ENCODE measurements at regions not wholly inside any gene's neighbourhood (a gene's known extent, or its start where the extent isn't known, plus 50 kb on each side); places are given as distances from the start of the nearest gene placed in this dataset.

- H3K27ac ChIP-seq = peak overlapping the region; percentile 98
- DNase-seq (ENCODE audit: low spot score) = no peak
- ChIA-PET POLR2A (ENCODE audit: low non-redundant PET) (interaction anchor here (1.8 kb wide), 1 partner anchor 9 kb away, joined by 4 read pairs; no protein-coding TSS in a partner anchor), CTCF (no interaction called here)
- TF ChIP-seq, protein P1, sequence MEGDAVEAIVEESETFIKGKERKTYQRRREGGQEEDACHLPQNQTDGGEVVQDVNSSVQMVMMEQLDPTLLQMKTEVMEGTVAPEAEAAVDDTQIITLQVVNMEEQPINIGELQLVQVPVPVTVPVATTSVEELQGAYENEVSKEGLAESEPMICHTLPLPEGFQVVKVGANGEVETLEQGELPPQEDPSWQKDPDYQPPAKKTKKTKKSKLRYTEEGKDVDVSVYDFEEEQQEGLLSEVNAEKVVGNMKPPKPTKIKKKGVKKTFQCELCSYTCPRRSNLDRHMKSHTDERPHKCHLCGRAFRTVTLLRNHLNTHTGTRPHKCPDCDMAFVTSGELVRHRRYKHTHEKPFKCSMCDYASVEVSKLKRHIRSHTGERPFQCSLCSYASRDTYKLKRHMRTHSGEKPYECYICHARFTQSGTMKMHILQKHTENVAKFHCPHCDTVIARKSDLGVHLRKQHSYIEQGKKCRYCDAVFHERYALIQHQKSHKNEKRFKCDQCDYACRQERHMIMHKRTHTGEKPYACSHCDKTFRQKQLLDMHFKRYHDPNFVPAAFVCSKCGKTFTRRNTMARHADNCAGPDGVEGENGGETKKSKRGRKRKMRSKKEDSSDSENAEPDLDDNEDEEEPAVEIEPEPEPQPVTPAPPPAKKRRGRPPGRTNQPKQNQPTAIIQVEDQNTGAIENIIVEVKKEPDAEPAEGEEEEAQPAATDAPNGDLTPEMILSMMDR (conservative IDR thresholded peaks at IDR 0.05; ENCODE audit: low read depth) = no peak
Observed at GRCh38 chr17:77419095-77419494, 278.3 kb downstream of the SEC14L1 start.

DNA sequence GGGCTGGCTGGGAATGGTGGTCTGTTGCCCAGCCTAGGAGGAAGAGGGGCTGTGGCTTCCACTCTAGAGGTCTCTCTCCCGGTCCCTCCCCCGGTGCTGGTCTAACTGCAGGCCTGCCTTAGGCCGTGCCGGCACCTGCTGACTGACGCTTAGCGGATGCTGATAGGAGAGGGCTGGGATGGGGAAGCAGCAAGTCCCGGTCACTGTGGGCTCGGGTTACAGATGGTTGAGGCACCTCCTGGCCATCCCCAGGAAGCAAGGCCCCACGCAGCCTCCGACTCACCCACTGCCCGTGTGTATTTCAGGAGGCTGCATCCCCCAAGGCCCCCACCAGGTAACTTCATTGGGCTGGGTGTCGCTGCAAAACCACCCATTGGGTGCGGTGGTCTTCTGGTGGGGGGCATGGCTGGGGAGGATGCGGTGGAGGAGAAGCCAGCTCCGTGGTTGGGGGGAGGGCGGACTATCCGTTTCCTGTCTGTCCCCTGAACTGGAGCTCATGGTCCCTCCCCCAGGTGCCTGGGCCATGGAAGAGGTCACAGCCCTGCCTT, 278.9 kb downstream of the SEC14L1 start:
- TF ChIP-seq, protein P1 (conservative IDR thresholded peaks at IDR 0.05; ENCODE audit: low read depth) = no peak

DNA sequence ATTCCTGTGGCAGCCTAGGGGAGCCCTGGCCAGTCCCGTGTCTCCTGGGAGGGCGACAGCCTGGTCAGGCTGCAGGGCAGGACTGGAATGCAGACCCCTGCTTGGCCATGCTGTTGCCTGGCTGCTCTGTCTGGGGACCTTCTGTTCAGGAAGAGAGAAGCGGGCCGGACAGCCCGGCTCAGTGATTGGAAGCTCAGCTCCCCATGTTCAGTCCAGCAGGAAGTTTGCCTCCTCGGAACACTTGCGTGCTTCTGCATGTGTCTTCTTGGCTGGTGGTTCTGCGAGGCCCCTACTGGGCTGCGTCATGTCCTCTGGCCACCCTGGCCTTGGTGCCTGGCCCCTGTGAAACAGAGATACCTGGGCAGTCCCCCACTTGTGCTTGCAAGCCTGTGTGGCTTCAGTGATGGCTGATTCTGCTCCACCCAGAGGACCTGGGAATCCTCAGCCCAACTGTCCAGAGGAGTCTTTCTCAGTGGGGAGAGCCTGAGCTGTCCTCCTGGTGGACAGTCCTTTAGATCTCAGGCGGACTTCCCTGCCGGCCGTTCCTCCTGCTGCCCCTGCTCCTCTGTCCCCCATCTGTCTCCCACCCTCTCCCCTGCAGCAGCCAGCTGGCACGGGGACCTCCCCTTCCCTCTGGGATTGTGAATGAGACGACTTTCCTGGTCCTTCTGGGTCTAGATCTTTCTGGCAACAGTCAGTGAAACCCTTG, 279.5 kb downstream of the SEC14L1 start:
- no peak for DNase-seq (ENCODE audit: low spot score)
- peak overlapping the region; percentile 98 for H3K27ac ChIP-seq
- TF ChIP-seq, protein P1 (conservative IDR thresholded peaks at IDR 0.05; ENCODE audit: low read depth) = no peak
- ChIA-PET CTCF (no interaction called here), POLR2A (ENCODE audit: low non-redundant PET) (no interaction called here)

More for the DNA sequence above, 278.9 kb downstream of the SEC14L1 start:
- H3K27ac ChIP-seq = peak overlapping the region; percentile 98
- DNase-seq (ENCODE audit: low spot score) = no peak
- CTCF ChIA-PET = no interaction called here
- POLR2A ChIA-PET (ENCODE audit: low non-redundant PET) = interaction anchor here (1.8 kb wide), 1 partner anchor 8 kb away, joined by 4 read pairs; no protein-coding TSS in a partner anchor

DNA sequence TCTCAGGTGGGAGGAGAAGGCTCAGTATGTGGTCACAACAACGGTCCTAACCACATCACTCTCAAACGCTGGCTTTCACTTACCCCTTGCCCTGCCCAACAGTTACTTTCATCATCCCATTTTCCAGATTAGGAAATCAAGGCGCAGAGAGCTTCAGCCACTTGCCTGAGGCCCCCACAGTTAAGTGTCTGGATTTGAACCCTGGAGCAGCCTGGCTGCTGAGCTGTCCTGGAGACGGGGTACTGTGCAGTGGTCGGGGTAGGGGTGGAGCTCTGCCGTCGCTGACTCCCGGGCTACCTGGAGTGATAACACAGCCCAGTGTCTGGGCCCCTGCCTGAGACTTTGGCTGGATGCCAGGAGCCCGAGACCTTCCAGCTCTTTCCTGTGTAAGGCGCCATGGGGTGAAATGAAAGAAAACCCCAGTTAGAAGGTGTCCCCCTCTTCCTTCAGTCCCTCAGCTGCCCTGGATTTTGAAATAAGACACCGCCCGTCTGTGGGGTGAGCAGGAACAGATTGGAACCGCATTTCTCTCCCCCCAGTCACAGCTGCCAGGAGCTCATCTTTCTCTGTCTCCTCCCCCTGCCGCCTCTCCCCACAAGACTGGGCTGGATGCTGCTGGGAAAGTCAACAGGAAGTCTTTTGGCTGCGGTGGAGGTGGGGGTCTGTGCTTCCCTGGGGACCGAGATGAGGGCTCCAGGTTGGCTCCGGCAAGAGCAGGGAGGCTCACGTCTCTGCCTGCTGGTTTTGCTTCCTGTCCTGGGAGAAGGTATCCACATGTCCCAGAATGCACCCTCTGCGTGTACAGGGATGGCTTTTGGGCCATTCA, 280.2 kb downstream of the SEC14L1 start:
- peak; percentile 68 for DNase-seq (ENCODE audit: low spot score)
- CTCF ChIA-PET = interaction anchor here (0.5 to 0.9 kb wide), 3 partner anchors 20 to 89 kb away, joined by 3 to 5 read pairs (median 5); no protein-coding TSS in a partner anchor
- TF ChIP-seq, protein P1 (conservative IDR thresholded peaks at IDR 0.05; ENCODE audit: low read depth) = no peak
- POLR2A ChIA-PET (ENCODE audit: low non-redundant PET) = interaction anchor here (0.5 kb wide), 1 partner anchor 12 kb away, joined by 3 read pairs; no protein-coding TSS in a partner anchor
- peak overlapping the region; percentile 98 for H3K27ac ChIP-seq

GRCh38 chr17:77421630-77421972, 280.8 kb downstream of the SEC14L1 start:
- POLR2A ChIA-PET (ENCODE audit: low non-redundant PET) = interaction anchor here (0.5 kb wide), 1 partner anchor 13 kb away, joined by 3 read pairs; no protein-coding TSS in a partner anchor
- DNase-seq (ENCODE audit: low spot score) = no peak
- peak overlapping the region; percentile 98 for H3K27ac ChIP-seq
- TF ChIP-seq, protein P1 (conservative IDR thresholded peaks at IDR 0.05; ENCODE audit: low read depth) = no peak
- CTCF ChIA-PET = interaction anchor here (0.9 kb wide), 1 partner anchor 90 kb away, joined by 5 read pairs; no protein-coding TSS in a partner anchor

DNA sequence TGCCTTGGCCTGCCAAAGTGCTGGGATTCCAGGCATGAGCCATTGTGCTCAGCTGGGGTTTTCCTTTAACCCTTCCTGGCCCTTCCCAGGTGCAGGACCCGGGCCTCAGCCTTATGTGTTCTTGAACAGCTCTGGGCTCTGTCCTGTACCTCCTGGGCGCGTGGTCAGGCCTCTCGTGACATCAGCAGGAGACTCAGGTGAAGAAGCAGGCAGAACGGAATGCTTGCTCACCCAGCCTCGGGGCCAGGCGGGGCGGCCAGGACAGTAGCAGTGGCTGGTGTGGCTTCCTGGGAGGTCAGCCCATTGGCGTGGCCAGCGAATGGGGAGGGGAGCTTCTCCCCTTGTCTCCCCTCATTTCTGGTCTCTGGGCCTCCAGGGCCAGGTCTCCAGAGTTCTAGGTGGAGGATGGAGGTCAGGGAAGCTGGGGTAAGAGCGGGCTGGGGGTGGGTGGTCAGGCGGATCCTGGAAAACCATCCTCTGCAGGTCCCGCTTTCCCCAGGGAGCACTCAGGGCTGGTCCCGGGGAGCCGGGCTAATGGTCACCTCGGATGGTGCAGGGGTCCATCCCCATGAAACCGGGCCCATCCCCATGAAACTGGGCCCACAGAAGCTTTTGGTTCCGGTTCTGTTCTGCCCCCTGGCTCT, 281.5 kb downstream of the SEC14L1 start:
- ChIA-PET POLR2A (ENCODE audit: low non-redundant PET) (no interaction called here), CTCF (interaction anchor here (0.6 kb wide), 1 partner anchor 106 kb away, joined by 3 read pairs; no protein-coding TSS in a partner anchor)
- peak; percentile 53 for DNase-seq (ENCODE audit: low spot score)
- TF ChIP-seq, protein P1 (conservative IDR thresholded peaks at IDR 0.05; ENCODE audit: low read depth) = no peak
- peak overlapping the region; percentile 98 for H3K27ac ChIP-seq
